KMS-11 (cell line): ENCODE measurements at regions not wholly inside any gene's neighbourhood (a gene's known extent, or its start where the extent isn't known, plus 50 kb on each side); places are given as distances from the start of the nearest gene placed in this dataset.

Experiments used
- H2AFZ ChIP-seq: fragments of 200-600 bp; sonication (generic); 2 replicates; pipeline ENCODE4 v1.6.1; 2016; ENCODE audit warnings: antibody characterized with exemption, mixed run types, low read depth
- H3K27ac ChIP-seq: fragments of 200-600 bp; sonication (generic); 2 replicates; pipeline ENCODE4 v1.6.1; 2016; ENCODE audit warnings: mild to moderate bottlenecking, mixed run types
- H3K27me3 ChIP-seq: fragments of 200-600 bp; sonication (generic); 2 replicates; pipeline ENCODE4 v1.6.1; 2017; ENCODE audit warnings: mild to moderate bottlenecking, low read depth, mixed run types, moderate library complexity; ENCODE audit not compliant: insufficient read depth
- H3K36me3 ChIP-seq: fragments of 200-600 bp; sonication (generic); 2 replicates; pipeline ENCODE4 v1.6.1; 2017; ENCODE audit warnings: mild to moderate bottlenecking, mixed run types; ENCODE audit not compliant: insufficient read depth
- H3K4me1 ChIP-seq: fragments of 200-600 bp; sonication (generic); 2 replicates; pipeline ENCODE4 v1.6.1; 2016; ENCODE audit warnings: mild to moderate bottlenecking, low read depth, mixed run types; ENCODE audit not compliant: poor library complexity, severe bottlenecking
- H3K4me2 ChIP-seq: fragments of 200-600 bp; sonication (generic); 2 replicates; pipeline ENCODE4 v1.7.0; 2016; ENCODE audit warnings: mild to moderate bottlenecking, mixed run types
- H3K4me3 ChIP-seq: fragments of 200-600 bp; sonication (generic); IDR thresholded peaks from 2 replicates; pipeline ENCODE4 v1.6.1; 2017; ENCODE audit warnings: low read depth, low read length, mixed read lengths; ENCODE audit not compliant: insufficient read depth
- H3K79me2 ChIP-seq: fragments of 200-600 bp; sonication (generic); 2 replicates; pipeline ENCODE4 v1.6.1; 2016; ENCODE audit warnings: low read depth, mixed run types; ENCODE audit not compliant: insufficient read depth
- H3K9ac ChIP-seq: fragments of 200-600 bp; sonication (generic); 2 replicates; pipeline ENCODE4 v1.6.1; 2016; ENCODE audit warnings: mild to moderate bottlenecking, mixed run types
- H4K20me1 ChIP-seq: fragments of 200-600 bp; sonication (generic); 2 replicates; pipeline ENCODE4 v1.6.1; 2016; ENCODE audit warnings: mild to moderate bottlenecking, mixed run types; ENCODE audit not compliant: insufficient read depth
- CTCF ChIP-seq: fragments of 200-600 bp; sonication (generic); conservative IDR thresholded peaks from 2 replicates; pipeline ENCODE4 v1.6.1; 2017; ENCODE audit warnings: low read depth, mild to moderate bottlenecking, antibody characterized with exemption, low read length, moderate library complexity, mixed read lengths

DNA sequence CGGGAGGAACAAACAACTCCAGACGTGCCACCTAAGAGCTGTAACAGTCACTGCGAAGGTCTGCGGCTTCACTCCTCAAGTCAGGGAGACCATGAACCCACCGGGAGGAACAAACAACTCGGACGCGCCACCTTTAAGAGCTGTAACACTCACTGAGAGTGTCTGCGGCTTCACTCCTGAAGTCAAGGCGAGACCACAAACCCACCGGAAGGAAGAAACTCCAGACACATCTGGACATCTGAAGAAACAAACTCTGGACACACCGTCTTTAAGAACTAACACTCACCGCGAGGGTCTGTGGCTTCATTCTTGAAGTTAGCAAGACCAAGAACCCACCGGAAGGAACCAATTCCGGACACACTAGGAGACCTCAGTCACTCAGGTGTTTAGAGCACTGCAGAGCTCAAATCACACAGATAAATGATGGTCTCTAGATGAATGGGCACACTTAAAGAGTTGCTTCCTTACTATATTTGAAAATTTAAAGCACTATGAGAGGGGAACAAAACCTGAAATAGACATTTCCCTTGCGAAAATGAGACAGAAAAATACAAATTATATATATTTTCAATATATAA is 587.7 kb upstream of the ADGRL4 start:
- no peak for TF ChIP-seq CTCF
- H3K27ac ChIP-seq: no peak overlapping the region
- H3K36me3 ChIP-seq: no peaks in the 10 kb centered on the region
- H2AFZ ChIP-seq: no peak overlapping the region
- H3K27me3 ChIP-seq: no peaks in the 10 kb centered on the region
- no peak overlapping the region for H3K4me3 ChIP-seq
- H4K20me1 ChIP-seq: no peaks in the 10 kb centered on the region
- H3K4me2 ChIP-seq: no peak overlapping the region
- H3K9ac ChIP-seq: no peak overlapping the region
- H3K4me1 ChIP-seq: no peaks in the 10 kb centered on the region
- no peaks in the 10 kb centered on the region for H3K79me2 ChIP-seq

- H3K27ac ChIP-seq: no peak overlapping the region
- no peak overlapping the region for H2AFZ ChIP-seq
- H3K36me3 ChIP-seq: no peaks in the 10 kb centered on the region
- no peak overlapping the region for H3K9ac ChIP-seq
- H3K27me3 ChIP-seq: no peaks in the 10 kb centered on the region
- no peaks in the 10 kb centered on the region for H3K79me2 ChIP-seq
- no peak overlapping the region for H3K4me3 ChIP-seq
- no peaks in the 10 kb centered on the region for H4K20me1 ChIP-seq
- H3K4me1 ChIP-seq: no peaks in the 10 kb centered on the region
- no peak overlapping the region for H3K4me2 ChIP-seq
- TF ChIP-seq CTCF: no peak
These were observed 586.2 kb upstream of the ADGRL4 start for GRCh38 chr1:79592707-79593106.

DNA sequence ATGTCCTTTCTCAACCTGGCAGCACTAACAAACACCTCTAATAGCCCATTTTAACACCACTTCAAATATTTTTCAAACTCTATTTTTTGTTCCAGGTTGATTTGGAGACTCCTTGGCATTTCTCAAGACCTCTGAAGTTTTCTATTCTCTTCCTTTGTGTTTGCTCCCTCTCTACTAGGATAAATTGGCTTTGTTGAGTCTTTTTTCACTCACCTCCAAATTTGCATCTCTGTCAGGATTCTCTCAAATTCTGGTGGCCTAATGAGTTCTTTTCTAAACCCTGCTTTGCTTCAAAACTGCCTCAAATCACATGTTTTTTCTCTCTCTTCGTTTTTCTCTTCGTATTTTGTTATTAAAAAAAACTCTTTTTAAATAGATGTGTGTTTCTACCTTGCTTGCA is 582.2 kb upstream of the ADGRL4 start:
- H3K4me1 ChIP-seq: no peaks in the 10 kb centered on the region
- no peak overlapping the region for H3K4me2 ChIP-seq
- H3K79me2 ChIP-seq: no peaks in the 10 kb centered on the region
- no peaks in the 10 kb centered on the region for H3K36me3 ChIP-seq
- no peak overlapping the region for H3K9ac ChIP-seq
- no peak overlapping the region for H3K4me3 ChIP-seq
- no peak overlapping the region for H2AFZ ChIP-seq
- H3K27me3 ChIP-seq: no peaks in the 10 kb centered on the region
- H4K20me1 ChIP-seq: no peaks in the 10 kb centered on the region
- no peak for TF ChIP-seq CTCF
- H3K27ac ChIP-seq: no peak overlapping the region

DNA sequence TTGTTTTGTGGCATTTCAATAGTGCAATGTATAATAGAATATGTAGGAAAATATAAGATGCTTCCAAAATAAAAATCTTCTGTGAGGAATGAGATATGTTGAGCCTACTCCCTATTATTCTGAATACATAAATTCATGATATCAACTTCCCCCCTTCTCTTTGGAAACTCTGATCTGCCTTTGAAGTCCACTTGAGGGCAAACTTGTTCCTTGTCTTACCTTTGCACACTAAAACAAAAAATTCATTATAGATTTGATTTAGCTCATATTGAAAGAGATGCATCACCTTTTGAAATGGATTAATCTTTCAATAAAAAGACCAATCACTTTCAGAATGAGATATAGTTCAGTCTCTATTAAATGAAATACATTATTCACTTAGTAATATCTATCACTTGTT is 580.7 kb upstream of the ADGRL4 start:
- Histone ChIP-seq H3K4me2 (no peak overlapping the region), H3K27ac (no peak overlapping the region), H3K4me1 (no peaks in the 10 kb centered on the region), H3K79me2 (no peaks in the 10 kb centered on the region), H3K9ac (no peak overlapping the region), H3K27me3 (no peaks in the 10 kb centered on the region), H2AFZ (no peak overlapping the region), H3K36me3 (no peaks in the 10 kb centered on the region), H3K4me3 (no peak overlapping the region), H4K20me1 (no peaks in the 10 kb centered on the region)
- no peak for TF ChIP-seq CTCF
